H1 (cell line): ENCODE measurements at regions not wholly inside any gene's neighbourhood (a gene's known extent, or its start where the extent isn't known, plus 50 kb on each side); places are given as distances from the start of the nearest gene placed in this dataset.

Experiments
- CTCF ChIA-PET: fragments of 300-600 bp; sonication (Branson Sonifier 250); formaldehyde crosslinking; loops from one replicate; lab custom pipeline; 2021; ENCODE audit not compliant: partially characterized antibody; lab: Charles Lee
- POLR2A ChIA-PET: fragments of 300-600 bp; sonication (Branson Sonifier 250); formaldehyde crosslinking; loops from one replicate; lab custom pipeline; 2021; ENCODE audit warnings: inconsistent platforms; ENCODE audit not compliant: partially characterized antibody; lab: Charles Lee
- DNase-seq, 2 experiments: peaks; one replicate each; pipeline versions ENCODE4 v3.0.0 to v3.0.0-alpha.2; 2010 to 2022; ENCODE audit warnings: low spot score in 2 of 2, low read depth in 1 of 2, mixed read lengths in 1 of 2
- FAIRE-seq: peaks from 2 replicates; lab custom pipeline; 2011; peaks lifted over from hg19 to GRCh38; lab: Jason Lieb, UNC
- H2AFZ ChIP-seq: 2 replicates; pipeline ENCODE4 v1.8.1; 2012; ENCODE audit warnings: low read length, inconsistent platforms
- H2AK5ac ChIP-seq: 2 replicates; pipeline ENCODE4 v1.6.1; 2013; ENCODE audit warnings: low read depth, low read length
- H2BK120ac ChIP-seq: replicated peaks from 2 replicates; pipeline ENCODE3; 2013; ENCODE audit warnings: low read depth, low read length, inconsistent platforms
- H2BK12ac ChIP-seq: 2 replicates; pipeline ENCODE4 v1.6.1; 2013; ENCODE audit warnings: low read depth, low read length
- H2BK15ac ChIP-seq: 2 replicates; pipeline ENCODE4 v1.6.1; 2013; ENCODE audit warnings: low read length
- H2BK20ac ChIP-seq: 2 replicates; pipeline ENCODE4 v1.6.1; 2013; ENCODE audit warnings: low read length
- H2BK5ac ChIP-seq: 2 replicates; pipeline ENCODE4 v1.6.1; 2013; ENCODE audit warnings: low read depth, low read length
- H3K14ac ChIP-seq: 2 replicates; pipeline ENCODE4 v1.6.1; 2013; ENCODE audit warnings: inconsistent platforms; ENCODE audit not compliant: insufficient read length
- H3K18ac ChIP-seq: 2 replicates; pipeline ENCODE4 v1.6.1; 2013; ENCODE audit warnings: low read length; ENCODE audit errors: extremely low read depth
- H3K23ac ChIP-seq: 2 replicates; pipeline ENCODE4 v1.6.1; 2013; ENCODE audit warnings: inconsistent platforms; ENCODE audit not compliant: insufficient read length
- H3K23me2 ChIP-seq: 2 replicates; pipeline ENCODE4 v1.6.1; 2013; ENCODE audit warnings: low read depth, low read length
- H3K27ac ChIP-seq: 2 replicates; pipeline ENCODE4 v1.6.1; 2011; ENCODE audit warnings: low read depth, low read length, inconsistent platforms
- H3K27me3 ChIP-seq, 4 experiments: replicated peaks in 1 of 4; 1 replicate in 1 of 4; 2 replicates in 3 of 4; pipeline versions ENCODE4 v1.6.1 to v1.8.1; 2011 to 2013; ENCODE audit warnings: low read length in 3 of 4, mild to moderate bottlenecking in 3 of 4, inconsistent platforms in 2 of 4, mixed read lengths in 2 of 4, moderate library complexity in 1 of 4; ENCODE audit not compliant: control insufficient read depth in 3 of 4, insufficient read depth in 3 of 4; ENCODE audit errors: extremely low read depth in 1 of 4
- H3K36me3 ChIP-seq, 4 experiments: 2 replicates each; pipeline versions ENCODE4 v1.6.1 to v1.8.1; 2011 to 2013; ENCODE audit warnings: mild to moderate bottlenecking in 4 of 4, low read length in 3 of 4, moderate library complexity in 2 of 4, control low read depth in 1 of 4, inconsistent platforms in 1 of 4; ENCODE audit not compliant: insufficient read depth in 4 of 4, control insufficient read depth in 2 of 4
- H3K4ac ChIP-seq: replicated peaks from 2 replicates; pipeline ENCODE3; 2013; ENCODE audit warnings: low read length, low read depth, mixed read lengths, inconsistent platforms; ENCODE audit not compliant: insufficient read length
- H3K4me1 ChIP-seq, 4 experiments: replicated peaks in 1 of 4; 1 replicate in 1 of 4; 2 replicates in 3 of 4; pipeline versions ENCODE4 v1.6.1 to v1.8.1; 2011 to 2013; ENCODE audit warnings: low read length in 3 of 4, inconsistent platforms in 2 of 4, mixed read lengths in 1 of 4; ENCODE audit not compliant: insufficient read depth in 4 of 4, control insufficient read depth in 3 of 4
- H3K4me2 ChIP-seq, 2 experiments: 2 replicates each; pipeline versions ENCODE4 v1.6.1 to v1.8.1; 2011 to 2013; ENCODE audit warnings: low read depth in 2 of 2, low read length in 2 of 2, control low read depth in 1 of 2, inconsistent platforms in 1 of 2, mild to moderate bottlenecking in 1 of 2; ENCODE audit not compliant: insufficient read depth in 1 of 2
- H3K4me3 ChIP-seq, 4 experiments: fragments of 200-600, 300-600 bp in 1 of 4; sonication (generic), shearing (Covaris generic), sonication (Bioruptor Twin) in 1 of 4; 2 replicates each; pipeline versions ENCODE4 v1.5.1 to v1.8.1; 2011 to 2016; ENCODE audit warnings: low read length in 4 of 4, low read depth in 3 of 4, control low read depth in 2 of 4, inconsistent platforms in 2 of 4, mild to moderate bottlenecking in 2 of 4, mixed read lengths in 1 of 4, moderate library complexity in 1 of 4; ENCODE audit not compliant: insufficient read depth in 2 of 4; ENCODE audit errors: extremely low read depth in 1 of 4
- H3K56ac ChIP-seq: replicated peaks from 2 replicates; pipeline ENCODE3; 2013; ENCODE audit warnings: low read depth, mild to moderate bottlenecking, mixed read lengths, low read length, inconsistent platforms; ENCODE audit not compliant: insufficient read length
- H3K79me1 ChIP-seq: 2 replicates; pipeline ENCODE4 v1.6.1; 2013; ENCODE audit warnings: low read depth, low read length, control low read depth
- H3K79me2 ChIP-seq, 2 experiments: 2 replicates each; pipeline versions ENCODE4 v1.6.1 to v1.8.1; 2012 to 2013; ENCODE audit warnings: low read length in 2 of 2, mild to moderate bottlenecking in 2 of 2, inconsistent platforms in 1 of 2; ENCODE audit not compliant: insufficient read depth in 2 of 2, control insufficient read depth in 1 of 2
- H3K9ac ChIP-seq, 4 experiments: replicated peaks in 1 of 4; 1 replicate in 1 of 4; 2 replicates in 3 of 4; pipeline versions ENCODE4 v1.6.1 to v1.8.1; 2011 to 2013; ENCODE audit warnings: low read depth in 3 of 4, low read length in 3 of 4, control low read depth in 2 of 4, mild to moderate bottlenecking in 2 of 4, moderate library complexity in 2 of 4, inconsistent platforms in 1 of 4; ENCODE audit errors: extremely low read depth in 1 of 4
- H3K9me3 ChIP-seq, 2 experiments: 2 replicates each; pipeline versions ENCODE4 v1.6.1 to v1.8.1; 2012 to 2013; ENCODE audit warnings: mild to moderate bottlenecking in 2 of 2, moderate library complexity in 2 of 2, control low read depth in 1 of 2, inconsistent platforms in 1 of 2, low read depth in 1 of 2, low read length in 1 of 2, mixed read lengths in 1 of 2; ENCODE audit not compliant: insufficient read depth in 2 of 2
- H4K20me1 ChIP-seq, 2 experiments: replicated peaks in 1 of 2; 2 replicates each; pipeline versions ENCODE3 to v1.8.1; 2011 to 2013; ENCODE audit warnings: inconsistent platforms in 2 of 2, low read length in 2 of 2, mild to moderate bottlenecking in 1 of 2; ENCODE audit not compliant: insufficient read depth in 2 of 2, control insufficient read depth in 1 of 2
- H4K5ac ChIP-seq: 2 replicates; pipeline ENCODE4 v1.6.1; 2013; ENCODE audit warnings: low read length, low read depth, mixed read lengths, inconsistent platforms; ENCODE audit not compliant: insufficient read length
- H4K8ac ChIP-seq: 2 replicates; pipeline ENCODE4 v1.8.0; 2013; ENCODE audit warnings: mild to moderate bottlenecking, moderate library complexity, low read length, inconsistent platforms; ENCODE audit not compliant: insufficient read depth; ENCODE audit errors: extremely low read depth
- H4K91ac ChIP-seq: replicated peaks from 2 replicates; pipeline ENCODE3; 2013; ENCODE audit warnings: low read length, mixed read lengths, inconsistent platforms; ENCODE audit not compliant: insufficient read length
- BCL11A ChIP-seq, 2 experiments: IDR thresholded peaks; one replicate each; pipeline ENCODE4 v1.6.1; 2011; ENCODE audit warnings: low read depth in 2 of 2, low read length in 2 of 2, mild to moderate bottlenecking in 2 of 2
- CHD2 ChIP-seq: IDR thresholded peaks from 2 replicates; pipeline ENCODE4 v1.6.1; 2012; ENCODE audit warnings: low read length, improper control_type of control experiment
- EGR1 ChIP-seq: IDR thresholded peaks from 2 replicates; pipeline ENCODE4 v1.6.1; 2011; ENCODE audit warnings: low read depth, low read length, borderline replicate concordance
- KDM1A ChIP-seq: fragments of 200-600, 300-600 bp; sonication (generic); IDR thresholded peaks from 2 replicates; pipeline ENCODE4 v1.7.1; 2016; ENCODE audit warnings: mild to moderate bottlenecking, low read length, borderline replicate concordance
- RAD21 ChIP-seq, 2 experiments: IDR thresholded peaks in 1 of 2; conservative IDR thresholded peaks in 1 of 2; 2 replicates each; pipeline ENCODE4 v1.6.1; 2011; ENCODE audit warnings: low read depth in 2 of 2, low read length in 2 of 2, improper control_type of control experiment in 1 of 2, inconsistent platforms in 1 of 2, mild to moderate bottlenecking in 1 of 2, moderate library complexity in 1 of 2
- SIX5 ChIP-seq: IDR thresholded peaks from 2 replicates; pipeline ENCODE4 v1.6.1; 2011; ENCODE audit warnings: mild to moderate bottlenecking, low read depth, low read length
- WGBS, 2 experiments: shearing (Covaris generic) in 1 of 2; methylation state at CpG; one replicate each; pipeline versions ENCODE4 v1.1.6 to v1.1.7; 2013 to 2015; ENCODE audit warnings: low lambda C conversion rate in 2 of 2, mixed read lengths in 2 of 2, inconsistent platforms in 1 of 2, low coverage in 1 of 2, missing lambda C conversion rate in 1 of 2; ENCODE audit not compliant: insufficient replicate concordance in 2 of 2, insufficient coverage in 1 of 2, insufficient read length in 1 of 2; ENCODE audit errors: extremely low coverage in 1 of 2, missing lambda C conversion rate in 1 of 2; 5-methylcytosine and 5-hydroxymethylcytosine counted together

DNA sequence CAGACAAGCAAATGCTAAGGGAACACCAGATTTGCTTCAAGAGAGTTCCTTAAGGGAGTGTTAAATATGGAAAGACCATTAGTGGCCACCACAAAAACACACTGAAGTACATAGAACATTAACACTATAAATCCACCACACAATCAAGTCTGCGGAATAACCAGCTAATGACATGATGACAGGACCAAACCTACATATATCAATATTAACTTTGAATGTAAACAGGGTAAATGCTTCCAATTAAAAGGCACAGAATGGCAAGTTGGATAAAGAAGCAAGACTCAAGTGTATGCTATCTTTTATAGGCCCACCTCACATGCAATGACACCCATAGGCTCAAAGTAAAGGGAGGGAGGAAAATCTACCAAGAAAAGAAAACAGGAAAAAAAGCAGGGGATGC is 291.3 kb downstream of the COG6 start:
- H3K14ac ChIP-seq = no peak overlapping the region
- no peak overlapping the region for H2BK15ac ChIP-seq
- H4K91ac ChIP-seq = no peak overlapping the region
- no peak overlapping the region for H2BK120ac ChIP-seq
- no peak overlapping the region for H3K4me2 ChIP-seq
- no peak overlapping the region for H4K5ac ChIP-seq
- no peak overlapping the region for H3K18ac ChIP-seq
- no peaks in the 10 kb centered on the region for H3K27me3 ChIP-seq
- POLR2A ChIA-PET = no interaction called here
- no peaks in the 10 kb centered on the region for H3K36me3 ChIP-seq
- no peak for DNase-seq
- WGBS, 2 experiments = 91% methylated on average over 1 of the region's 1 CpG; no CpG with 5 or more reads in 1 of the 2 experiments
- no peak for FAIRE-seq
- H3K4me1 ChIP-seq = 0 out of 7 replicates have a peak, but pooled peaks cover 0 to 3% (median 0%) of the 10 kb centered on the region in 4 experiments
- H3K27ac ChIP-seq = no peak overlapping the region
- no peak overlapping the region for H3K56ac ChIP-seq
- H3K9ac ChIP-seq = no peak overlapping the region
- no peak overlapping the region for H3K4ac ChIP-seq
- no peak overlapping the region for H3K23ac ChIP-seq
- H2BK5ac ChIP-seq = no peak overlapping the region
- H2AK5ac ChIP-seq = no peak overlapping the region
- no peak overlapping the region for H2AFZ ChIP-seq
- H2BK20ac ChIP-seq = no peak overlapping the region
- no peaks in the 10 kb centered on the region for H3K79me1 ChIP-seq
- H4K20me1 ChIP-seq = no peaks in the 10 kb centered on the region
- H3K79me2 ChIP-seq = no peaks in the 10 kb centered on the region
- H3K23me2 ChIP-seq = no peaks in the 10 kb centered on the region
- CTCF ChIA-PET = no interaction called here
- no peak overlapping the region for H4K8ac ChIP-seq
- H2BK12ac ChIP-seq = no peak overlapping the region
- no peak overlapping the region for H3K4me3 ChIP-seq
- H3K9me3 ChIP-seq = no peaks in the 10 kb centered on the region
- TF ChIP-seq SIX5 (no peak), RAD21 (IDR thresholded peaks at IDR 0.05 in 1 of 2, conservative IDR thresholded peaks at IDR 0.05 in 1 of 2; ENCODE audit: low read depth in 2 of 2, low read length in 2 of 2) (no peak), KDM1A (no peak), BCL11A (IDR thresholded peaks at IDR 0.05; ENCODE audit: low read depth in 2 of 2, low read length in 2 of 2) (no peak), EGR1 (no peak), CHD2 (no peak)
